ENCODE measurements at regions not wholly inside any gene's neighbourhood (a gene's known extent, or its start where the extent isn't known, plus 50 kb on each side); places are given as distances from the start of the nearest gene placed in this dataset.

DNA sequence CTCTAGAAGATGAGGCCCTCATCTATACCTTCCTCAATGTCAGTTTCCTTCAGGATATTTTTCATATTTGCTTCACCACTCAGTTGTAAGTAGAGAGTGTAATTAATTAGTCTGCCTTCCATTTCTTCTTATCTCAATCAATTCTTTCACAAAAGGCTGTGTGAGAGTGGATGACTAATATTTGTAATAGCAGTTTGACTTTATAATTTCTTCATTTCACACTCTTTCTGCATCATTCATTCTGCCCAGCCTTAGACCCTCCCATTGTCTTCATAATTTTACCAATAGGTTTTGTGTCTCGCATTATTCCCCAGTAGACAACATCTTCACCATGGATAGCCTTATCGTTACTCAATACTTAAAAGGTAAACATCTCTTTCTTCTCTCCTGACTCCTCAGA is 1239.3 kb upstream of the MAP3K7 start:
- Mint-ChIP-seq H3K36me3 (no peaks in the 10 kb centered on the region), H3K27me3 (ENCODE audit: low read depth in 3 of 3) (peaks cover 0 to 1% (median 0%) of the 10 kb centered on the region in 3 donors), H3K9me3 (no peaks in the 10 kb centered on the region), H3K4me1 (no peaks in the 10 kb centered on the region), H3K27ac (no peak overlapping the region), H3K4me3 (no peak overlapping the region)
- Histone ChIP-seq H3K9me3 (replicated peaks in 1 of 2; ENCODE audit: control insufficient read depth in 1 of 2, insufficient read depth in 1 of 2, low read length in 2 of 2) (no peaks in the 10 kb centered on the region), H3K36me3 (replicated peaks in 1 of 2; ENCODE audit: control insufficient read depth in 1 of 2, insufficient read depth in 2 of 2, low read length in 2 of 2) (no peaks in the 10 kb centered on the region), H2AFZ (ENCODE audit: insufficient read depth, low read depth, low read length, poor library complexity, severe bottlenecking) (no peak overlapping the region), H3K4me3 (replicated peaks in 1 of 3; ENCODE audit: low read depth in 2 of 3, low read length in 3 of 3) (no peak overlapping the region), H4K20me1 (ENCODE audit: insufficient read depth, low read length) (no peaks in the 10 kb centered on the region), H3K4me1 (ENCODE audit: control insufficient read depth in 1 of 2, insufficient read depth in 2 of 2, low read length in 2 of 2) (no peaks in the 10 kb centered on the region), H3K4me2 (replicated peaks; ENCODE audit: extremely low read depth, low read length, poor library complexity, severe bottlenecking) (no peak overlapping the region), H3K27me3 (ENCODE audit: control insufficient read depth in 2 of 2, insufficient read depth in 2 of 2, low read length in 2 of 2) (no peaks in the 10 kb centered on the region), H3K9ac (ENCODE audit: insufficient read depth, low read length, poor library complexity, severe bottlenecking) (no peak overlapping the region), H3K79me2 (ENCODE audit: insufficient read depth, low read length) (no peaks in the 10 kb centered on the region), H3K27ac (ENCODE audit: low read depth in 1 of 2, low read length in 2 of 2) (no peak overlapping the region)
- WGBS (ENCODE audit: insufficient coverage) = 90% methylated on average over 2 of the region's 2 CpGs
- no peak for DNase-seq
- intact Hi-C loops (cut with micrococcal nuclease) = no loop called here
- TF ChIP-seq, protein P1, sequence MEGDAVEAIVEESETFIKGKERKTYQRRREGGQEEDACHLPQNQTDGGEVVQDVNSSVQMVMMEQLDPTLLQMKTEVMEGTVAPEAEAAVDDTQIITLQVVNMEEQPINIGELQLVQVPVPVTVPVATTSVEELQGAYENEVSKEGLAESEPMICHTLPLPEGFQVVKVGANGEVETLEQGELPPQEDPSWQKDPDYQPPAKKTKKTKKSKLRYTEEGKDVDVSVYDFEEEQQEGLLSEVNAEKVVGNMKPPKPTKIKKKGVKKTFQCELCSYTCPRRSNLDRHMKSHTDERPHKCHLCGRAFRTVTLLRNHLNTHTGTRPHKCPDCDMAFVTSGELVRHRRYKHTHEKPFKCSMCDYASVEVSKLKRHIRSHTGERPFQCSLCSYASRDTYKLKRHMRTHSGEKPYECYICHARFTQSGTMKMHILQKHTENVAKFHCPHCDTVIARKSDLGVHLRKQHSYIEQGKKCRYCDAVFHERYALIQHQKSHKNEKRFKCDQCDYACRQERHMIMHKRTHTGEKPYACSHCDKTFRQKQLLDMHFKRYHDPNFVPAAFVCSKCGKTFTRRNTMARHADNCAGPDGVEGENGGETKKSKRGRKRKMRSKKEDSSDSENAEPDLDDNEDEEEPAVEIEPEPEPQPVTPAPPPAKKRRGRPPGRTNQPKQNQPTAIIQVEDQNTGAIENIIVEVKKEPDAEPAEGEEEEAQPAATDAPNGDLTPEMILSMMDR (IDR thresholded peaks at IDR 0.05) = no peak

DNA sequence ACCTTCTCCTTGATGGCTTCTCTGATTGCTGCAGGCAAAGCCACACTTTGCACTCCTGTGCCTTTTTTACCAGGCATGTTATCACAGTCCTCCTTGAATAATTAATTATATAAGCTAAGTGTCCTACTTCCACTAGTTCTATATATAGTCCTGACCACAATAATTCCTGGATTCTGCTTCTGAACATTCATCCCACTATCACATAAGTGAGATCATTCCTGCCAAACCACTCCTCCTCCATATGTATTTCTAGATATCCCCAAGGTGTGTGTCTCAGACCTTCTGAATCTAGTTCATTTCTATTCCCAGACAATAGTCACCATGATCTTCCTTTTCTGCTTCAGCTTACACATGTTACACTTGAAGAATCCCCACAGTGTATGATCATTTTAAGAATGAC is 1237.5 kb upstream of the MAP3K7 start:
- Mint-ChIP-seq H3K27me3 (ENCODE audit: low read depth in 3 of 3) (peaks cover 0 to 1% (median 0%) of the 10 kb centered on the region in 3 donors), H3K27ac (no peak overlapping the region), H3K4me3 (no peak overlapping the region), H3K36me3 (no peaks in the 10 kb centered on the region), H3K4me1 (no peaks in the 10 kb centered on the region), H3K9me3 (peaks cover 0 to 2% (median 0%) of the 10 kb centered on the region in 7 donors)
- H3K27me3 ChIP-seq (ENCODE audit: control insufficient read depth in 2 of 2, insufficient read depth in 2 of 2, low read length in 2 of 2) = no peaks in the 10 kb centered on the region
- H3K9ac ChIP-seq (ENCODE audit: insufficient read depth, low read length, poor library complexity, severe bottlenecking) = no peak overlapping the region
- H3K27ac ChIP-seq (ENCODE audit: low read depth in 1 of 2, low read length in 2 of 2) = no peak overlapping the region
- H4K20me1 ChIP-seq (ENCODE audit: insufficient read depth, low read length) = no peaks in the 10 kb centered on the region
- H3K79me2 ChIP-seq (ENCODE audit: insufficient read depth, low read length) = no peaks in the 10 kb centered on the region
- H3K9me3 ChIP-seq (replicated peaks in 1 of 2; ENCODE audit: control insufficient read depth in 1 of 2, insufficient read depth in 1 of 2, low read length in 2 of 2) = no peaks in the 10 kb centered on the region
- no peak overlapping the region for H2AFZ ChIP-seq (ENCODE audit: insufficient read depth, low read depth, low read length, poor library complexity, severe bottlenecking)
- TF ChIP-seq, protein P1 (IDR thresholded peaks at IDR 0.05) = no peak
- no peaks in the 10 kb centered on the region for H3K36me3 ChIP-seq (replicated peaks in 1 of 2; ENCODE audit: control insufficient read depth in 1 of 2, insufficient read depth in 2 of 2, low read length in 2 of 2)
- H3K4me1 ChIP-seq (ENCODE audit: control insufficient read depth in 1 of 2, insufficient read depth in 2 of 2, low read length in 2 of 2) = no peaks in the 10 kb centered on the region
- H3K4me3 ChIP-seq (replicated peaks in 1 of 3; ENCODE audit: low read depth in 2 of 3, low read length in 3 of 3) = no peak overlapping the region
- DNase-seq = no peak
- no peak overlapping the region for H3K4me2 ChIP-seq (replicated peaks; ENCODE audit: extremely low read depth, low read length, poor library complexity, severe bottlenecking)
- intact Hi-C loops (cut with micrococcal nuclease) = no loop called here
